GM18502 (cell line): ENCODE measurements at regions not wholly inside any gene's neighbourhood (a gene's known extent, or its start where the extent isn't known, plus 50 kb on each side); places are given as distances from the start of the nearest gene placed in this dataset.

Experiments used
- ATAC-seq: cut with Tn5 transposase; IDR thresholded peaks from one replicate; pipeline ENCODE4 v1.9.1; 2021; ENCODE audit warnings: mild to moderate bottlenecking; ENCODE audit not compliant: unreplicated experiment, poor library complexity

GRCh38 chr5:56523790-56524575 lies 290.9 kb upstream of the ANKRD55 start:
- ATAC-seq, result no peak

- ATAC-seq, result no peak
Measured at GRCh38 chr5:56522960-56523359, 289.8 kb upstream of the ANKRD55 start.

GRCh38 chr5:56522169-56522568 lies 289.0 kb upstream of the ANKRD55 start:
- no peak for ATAC-seq

- ATAC-seq, result no peak
Measured at GRCh38 chr5:56520986-56521730, 288.0 kb upstream of the ANKRD55 start.

- no peak for ATAC-seq
Measured at GRCh38 chr5:56518820-56519219, 285.7 kb upstream of the ANKRD55 start.

GRCh38 chr5:56517011-56517416 lies 283.9 kb upstream of the ANKRD55 start:
- no peak for ATAC-seq

- ATAC-seq, result no peak
Measured at GRCh38 chr5:56516441-56516840, 283.3 kb upstream of the ANKRD55 start.

GRCh38 chr5:56516035-56516434 lies 282.9 kb upstream of the ANKRD55 start:
- ATAC-seq, result no peak

- no peak for ATAC-seq
Measured at GRCh38 chr5:56515011-56515410, 281.9 kb upstream of the ANKRD55 start.

GRCh38 chr5:56514245-56514644 lies 281.1 kb upstream of the ANKRD55 start:
- no peak for ATAC-seq

GRCh38 chr5:56513141-56513540 lies 280.0 kb upstream of the ANKRD55 start:
- no peak for ATAC-seq

- ATAC-seq, result no peak
Measured at GRCh38 chr5:56512313-56512996, 279.3 kb upstream of the ANKRD55 start.

- no peak for ATAC-seq
Measured at GRCh38 chr5:56511326-56511841, 278.3 kb upstream of the ANKRD55 start.

GRCh38 chr5:56508249-56508648 lies 275.1 kb upstream of the ANKRD55 start:
- ATAC-seq, result no peak

GRCh38 chr5:56507351-56507930 lies 274.3 kb upstream of the ANKRD55 start:
- no peak for ATAC-seq

GRCh38 chr5:56506211-56506965 lies 273.3 kb upstream of the ANKRD55 start:
- ATAC-seq, result no peak

- ATAC-seq, result no peak
Measured at GRCh38 chr5:56503929-56504328, 270.8 kb upstream of the ANKRD55 start.

- ATAC-seq, result no peak
Measured at GRCh38 chr5:56501781-56502557, 268.8 kb upstream of the ANKRD55 start.

GRCh38 chr5:56499901-56500300 lies 266.8 kb upstream of the ANKRD55 start:
- no peak for ATAC-seq
